Lower leg skin (tissue), 4 donors: ENCODE measurements at regions not wholly inside any gene's neighbourhood (a gene's known extent, or its start where the extent isn't known, plus 50 kb on each side); places are given as distances from the start of the nearest gene placed in this dataset.

Experiments
- DNase-seq, 2 donors: peaks; one replicate each; pipeline ENCODE4 v3.0.0-alpha.2; 2019; ENCODE audit warnings: low spot score in 2 of 2
- H3K4me3 ChIP-seq: fragments of 200-600 bp; sonication (generic); 2 replicates; pipeline ENCODE4 v1.5.1; 2017; ENCODE audit warnings: mild to moderate bottlenecking, low read depth; ENCODE audit not compliant: poor library complexity, severe bottlenecking
- POLR2A ChIP-seq, 2 donors: fragments of 450-650 bp; IDR thresholded peaks; one replicate each; pipeline ENCODE4 v1.6.1; 2016 to 2017; ENCODE audit warnings: antibody characterized with exemption in 2 of 2, mild to moderate bottlenecking in 1 of 2, moderate library complexity in 1 of 2
- WGBS, 2 donors: methylation state at CpG; one replicate each; pipeline ENCODE4 v1.1.5; 2018; 5-methylcytosine and 5-hydroxymethylcytosine counted together
- intact Hi-C: fragments of 100-400 bp; cut with DNase I; formaldehyde crosslinking; loops from one replicate; pipeline ENCODE4 v1.15.0; 2023; ENCODE audit warnings: low total_unique reads
- TF ChIP-seq, protein P1 (sequence below), 3 donors: fragments of 450-650 bp; IDR thresholded peaks; one replicate each; pipeline ENCODE4 v1.5.1; 2016; ENCODE audit warnings: antibody characterized with exemption in 3 of 3, mild to moderate bottlenecking in 3 of 3, moderate library complexity in 2 of 3

DNA sequence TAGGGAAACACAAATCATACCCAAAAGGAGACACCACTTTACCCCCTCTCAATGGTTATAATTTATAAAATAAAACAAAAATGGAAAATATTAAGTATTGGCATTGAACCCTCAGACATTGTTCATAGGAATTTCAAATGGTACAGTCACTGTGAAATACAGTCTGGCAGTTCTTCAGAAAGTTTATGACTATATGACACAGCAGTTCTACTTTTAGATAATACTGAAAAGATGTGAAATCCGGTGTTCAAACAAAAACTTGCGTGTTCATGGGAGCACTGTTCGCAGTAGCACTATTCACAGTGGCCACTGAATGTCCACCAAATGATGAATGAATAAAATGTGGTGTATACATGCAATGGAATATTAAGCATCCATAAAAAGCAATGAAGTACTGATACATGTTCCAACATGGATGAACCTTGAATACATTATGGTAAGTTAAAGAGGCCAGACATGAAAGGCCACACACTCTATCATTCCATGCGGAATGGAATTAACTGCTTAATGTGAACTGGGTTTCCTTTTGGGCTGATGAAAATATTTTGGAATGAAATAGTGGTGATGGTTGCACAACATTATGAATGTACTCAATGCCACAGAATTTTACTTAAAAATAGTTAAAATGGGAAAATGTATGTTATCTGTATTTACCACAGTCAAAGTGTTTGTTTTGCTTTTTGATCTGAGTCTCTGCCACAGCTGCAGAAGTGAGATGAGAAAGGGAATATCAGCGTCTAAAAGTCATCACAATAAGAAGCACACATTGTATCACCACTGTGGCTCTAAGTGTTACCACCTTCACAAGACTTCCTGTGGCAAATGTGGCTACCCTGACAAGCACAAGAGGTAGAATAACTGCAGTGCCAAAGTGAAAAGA lies 864.6 kb downstream of the SUCLG1 start:
- intact Hi-C loops: no loop called here
- DNase-seq: no peak
- WGBS, 2 donors: 64 to 71% methylated on average over 5 of the region's 5 CpGs
- no peak for TF ChIP-seq POLR2A (IDR thresholded peaks at IDR 0.05)
- TF ChIP-seq, protein P1, sequence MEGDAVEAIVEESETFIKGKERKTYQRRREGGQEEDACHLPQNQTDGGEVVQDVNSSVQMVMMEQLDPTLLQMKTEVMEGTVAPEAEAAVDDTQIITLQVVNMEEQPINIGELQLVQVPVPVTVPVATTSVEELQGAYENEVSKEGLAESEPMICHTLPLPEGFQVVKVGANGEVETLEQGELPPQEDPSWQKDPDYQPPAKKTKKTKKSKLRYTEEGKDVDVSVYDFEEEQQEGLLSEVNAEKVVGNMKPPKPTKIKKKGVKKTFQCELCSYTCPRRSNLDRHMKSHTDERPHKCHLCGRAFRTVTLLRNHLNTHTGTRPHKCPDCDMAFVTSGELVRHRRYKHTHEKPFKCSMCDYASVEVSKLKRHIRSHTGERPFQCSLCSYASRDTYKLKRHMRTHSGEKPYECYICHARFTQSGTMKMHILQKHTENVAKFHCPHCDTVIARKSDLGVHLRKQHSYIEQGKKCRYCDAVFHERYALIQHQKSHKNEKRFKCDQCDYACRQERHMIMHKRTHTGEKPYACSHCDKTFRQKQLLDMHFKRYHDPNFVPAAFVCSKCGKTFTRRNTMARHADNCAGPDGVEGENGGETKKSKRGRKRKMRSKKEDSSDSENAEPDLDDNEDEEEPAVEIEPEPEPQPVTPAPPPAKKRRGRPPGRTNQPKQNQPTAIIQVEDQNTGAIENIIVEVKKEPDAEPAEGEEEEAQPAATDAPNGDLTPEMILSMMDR (IDR thresholded peaks at IDR 0.05): no peak
- H3K4me3 ChIP-seq: no peak overlapping the region

DNA sequence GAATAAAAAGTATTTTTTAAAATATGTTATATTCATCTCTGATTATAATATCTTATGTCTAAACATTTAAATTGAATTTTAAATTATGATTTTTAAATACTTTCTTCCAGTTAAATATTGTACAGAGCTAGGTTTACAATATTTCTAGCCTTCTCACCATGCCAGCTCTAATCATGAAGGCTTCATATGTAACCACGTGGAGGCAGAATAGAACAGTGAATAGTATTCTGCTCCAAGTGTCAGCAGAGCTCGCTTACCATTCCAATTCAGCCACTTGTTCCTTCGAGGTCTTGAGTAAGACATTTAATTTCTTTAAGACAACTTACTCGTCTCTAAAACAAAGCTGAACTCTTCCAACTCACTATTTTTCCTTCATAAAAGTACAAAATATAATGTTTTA lies 871.8 kb downstream of the SUCLG1 start:
- H3K4me3 ChIP-seq: no peak overlapping the region
- DNase-seq: no peak
- TF ChIP-seq, protein P1 (IDR thresholded peaks at IDR 0.05): no peak
- TF ChIP-seq POLR2A (IDR thresholded peaks at IDR 0.05): no peak
- WGBS, 2 donors: 81 to 89% methylated on average over 4 of the region's 4 CpGs
- intact Hi-C loops: no loop called here

GRCh38 chr2:83585250-83585649 lies 873.8 kb downstream of the SUCLG1 start:
- whole genome bisulfite sequencing, 2 donors: 83 to 90% methylated on average over 2 of the region's 2 CpGs
- H3K4me3 ChIP-seq: no peak overlapping the region
- DNase-seq: no peak
- TF ChIP-seq, protein P1 (IDR thresholded peaks at IDR 0.05): no peak
- no peak for TF ChIP-seq POLR2A (IDR thresholded peaks at IDR 0.05)
- intact Hi-C loops: no loop called here

- no peak overlapping the region for H3K4me3 ChIP-seq
- TF ChIP-seq, protein P1 (IDR thresholded peaks at IDR 0.05): no peak
- TF ChIP-seq POLR2A (IDR thresholded peaks at IDR 0.05): no peak
- WGBS, 2 donors: 55 to 57% methylated on average over 3 of the region's 3 CpGs
- intact Hi-C loops: no loop called here
- no peak for DNase-seq
These were observed 874.4 kb downstream of the SUCLG1 start for GRCh38 chr2:83584672-83585071.

- 48% methylated on average over 4 of the region's 4 CpGs for WGBS, 2 donors
- DNase-seq: no peak
These were observed 876.5 kb downstream of the SUCLG1 start for GRCh38 chr2:83582589-83582988.

More at GRCh38 chr2:83582589-83582988, 876.5 kb downstream of the SUCLG1 start:
- no peak overlapping the region for H3K4me3 ChIP-seq
- intact Hi-C loops: no loop called here
- TF ChIP-seq, protein P1 (IDR thresholded peaks at IDR 0.05): no peak
- no peak for TF ChIP-seq POLR2A (IDR thresholded peaks at IDR 0.05)
